H1 (cell line): ENCODE measurements at regions not wholly inside any gene's neighbourhood (a gene's known extent, or its start where the extent isn't known, plus 50 kb on each side); places are given as distances from the start of the nearest gene placed in this dataset.

Experiments
- CTCF ChIA-PET: fragments of 300-600 bp; sonication (Branson Sonifier 250); formaldehyde crosslinking; loops from one replicate; lab custom pipeline; 2021; ENCODE audit not compliant: partially characterized antibody; lab: Charles Lee
- POLR2A ChIA-PET: fragments of 300-600 bp; sonication (Branson Sonifier 250); formaldehyde crosslinking; loops from one replicate; lab custom pipeline; 2021; ENCODE audit warnings: inconsistent platforms; ENCODE audit not compliant: partially characterized antibody; lab: Charles Lee
- DNase-seq, 2 experiments: peaks; one replicate each; pipeline versions ENCODE4 v3.0.0 to v3.0.0-alpha.2; 2010 to 2022; ENCODE audit warnings: low spot score in 2 of 2, low read depth in 1 of 2, mixed read lengths in 1 of 2
- FAIRE-seq: peaks from 2 replicates; lab custom pipeline; 2011; peaks lifted over from hg19 to GRCh38; lab: Jason Lieb, UNC
- H2AFZ ChIP-seq: 2 replicates; pipeline ENCODE4 v1.8.1; 2012; ENCODE audit warnings: low read length, inconsistent platforms
- H2AK5ac ChIP-seq: 2 replicates; pipeline ENCODE4 v1.6.1; 2013; ENCODE audit warnings: low read depth, low read length
- H2BK120ac ChIP-seq: replicated peaks from 2 replicates; pipeline ENCODE3; 2013; ENCODE audit warnings: low read depth, low read length, inconsistent platforms
- H2BK12ac ChIP-seq: 2 replicates; pipeline ENCODE4 v1.6.1; 2013; ENCODE audit warnings: low read depth, low read length
- H2BK15ac ChIP-seq: 2 replicates; pipeline ENCODE4 v1.6.1; 2013; ENCODE audit warnings: low read length
- H2BK20ac ChIP-seq: 2 replicates; pipeline ENCODE4 v1.6.1; 2013; ENCODE audit warnings: low read length
- H2BK5ac ChIP-seq: 2 replicates; pipeline ENCODE4 v1.6.1; 2013; ENCODE audit warnings: low read depth, low read length
- H3K14ac ChIP-seq: 2 replicates; pipeline ENCODE4 v1.6.1; 2013; ENCODE audit warnings: inconsistent platforms; ENCODE audit not compliant: insufficient read length
- H3K18ac ChIP-seq: 2 replicates; pipeline ENCODE4 v1.6.1; 2013; ENCODE audit warnings: low read length; ENCODE audit errors: extremely low read depth
- H3K23ac ChIP-seq: 2 replicates; pipeline ENCODE4 v1.6.1; 2013; ENCODE audit warnings: inconsistent platforms; ENCODE audit not compliant: insufficient read length
- H3K23me2 ChIP-seq: 2 replicates; pipeline ENCODE4 v1.6.1; 2013; ENCODE audit warnings: low read depth, low read length
- H3K27ac ChIP-seq: 2 replicates; pipeline ENCODE4 v1.6.1; 2011; ENCODE audit warnings: low read depth, low read length, inconsistent platforms
- H3K27me3 ChIP-seq, 4 experiments: replicated peaks in 1 of 4; 1 replicate in 1 of 4; 2 replicates in 3 of 4; pipeline versions ENCODE4 v1.6.1 to v1.8.1; 2011 to 2013; ENCODE audit warnings: low read length in 3 of 4, mild to moderate bottlenecking in 3 of 4, inconsistent platforms in 2 of 4, mixed read lengths in 2 of 4, moderate library complexity in 1 of 4; ENCODE audit not compliant: control insufficient read depth in 3 of 4, insufficient read depth in 3 of 4; ENCODE audit errors: extremely low read depth in 1 of 4
- H3K36me3 ChIP-seq, 4 experiments: 2 replicates each; pipeline versions ENCODE4 v1.6.1 to v1.8.1; 2011 to 2013; ENCODE audit warnings: mild to moderate bottlenecking in 4 of 4, low read length in 3 of 4, moderate library complexity in 2 of 4, control low read depth in 1 of 4, inconsistent platforms in 1 of 4; ENCODE audit not compliant: insufficient read depth in 4 of 4, control insufficient read depth in 2 of 4
- H3K4ac ChIP-seq: replicated peaks from 2 replicates; pipeline ENCODE3; 2013; ENCODE audit warnings: low read length, low read depth, mixed read lengths, inconsistent platforms; ENCODE audit not compliant: insufficient read length
- H3K4me1 ChIP-seq, 4 experiments: replicated peaks in 1 of 4; 1 replicate in 1 of 4; 2 replicates in 3 of 4; pipeline versions ENCODE4 v1.6.1 to v1.8.1; 2011 to 2013; ENCODE audit warnings: low read length in 3 of 4, inconsistent platforms in 2 of 4, mixed read lengths in 1 of 4; ENCODE audit not compliant: insufficient read depth in 4 of 4, control insufficient read depth in 3 of 4
- H3K4me2 ChIP-seq, 2 experiments: 2 replicates each; pipeline versions ENCODE4 v1.6.1 to v1.8.1; 2011 to 2013; ENCODE audit warnings: low read depth in 2 of 2, low read length in 2 of 2, control low read depth in 1 of 2, inconsistent platforms in 1 of 2, mild to moderate bottlenecking in 1 of 2; ENCODE audit not compliant: insufficient read depth in 1 of 2
- H3K4me3 ChIP-seq, 4 experiments: fragments of 200-600, 300-600 bp in 1 of 4; sonication (generic), shearing (Covaris generic), sonication (Bioruptor Twin) in 1 of 4; 2 replicates each; pipeline versions ENCODE4 v1.5.1 to v1.8.1; 2011 to 2016; ENCODE audit warnings: low read length in 4 of 4, low read depth in 3 of 4, control low read depth in 2 of 4, inconsistent platforms in 2 of 4, mild to moderate bottlenecking in 2 of 4, mixed read lengths in 1 of 4, moderate library complexity in 1 of 4; ENCODE audit not compliant: insufficient read depth in 2 of 4; ENCODE audit errors: extremely low read depth in 1 of 4
- H3K56ac ChIP-seq: replicated peaks from 2 replicates; pipeline ENCODE3; 2013; ENCODE audit warnings: low read depth, mild to moderate bottlenecking, mixed read lengths, low read length, inconsistent platforms; ENCODE audit not compliant: insufficient read length
- H3K79me1 ChIP-seq: 2 replicates; pipeline ENCODE4 v1.6.1; 2013; ENCODE audit warnings: low read depth, low read length, control low read depth
- H3K79me2 ChIP-seq, 2 experiments: 2 replicates each; pipeline versions ENCODE4 v1.6.1 to v1.8.1; 2012 to 2013; ENCODE audit warnings: low read length in 2 of 2, mild to moderate bottlenecking in 2 of 2, inconsistent platforms in 1 of 2; ENCODE audit not compliant: insufficient read depth in 2 of 2, control insufficient read depth in 1 of 2
- H3K9ac ChIP-seq, 4 experiments: replicated peaks in 1 of 4; 1 replicate in 1 of 4; 2 replicates in 3 of 4; pipeline versions ENCODE4 v1.6.1 to v1.8.1; 2011 to 2013; ENCODE audit warnings: low read depth in 3 of 4, low read length in 3 of 4, control low read depth in 2 of 4, mild to moderate bottlenecking in 2 of 4, moderate library complexity in 2 of 4, inconsistent platforms in 1 of 4; ENCODE audit errors: extremely low read depth in 1 of 4
- H3K9me3 ChIP-seq, 2 experiments: 2 replicates each; pipeline versions ENCODE4 v1.6.1 to v1.8.1; 2012 to 2013; ENCODE audit warnings: mild to moderate bottlenecking in 2 of 2, moderate library complexity in 2 of 2, control low read depth in 1 of 2, inconsistent platforms in 1 of 2, low read depth in 1 of 2, low read length in 1 of 2, mixed read lengths in 1 of 2; ENCODE audit not compliant: insufficient read depth in 2 of 2
- H4K20me1 ChIP-seq, 2 experiments: replicated peaks in 1 of 2; 2 replicates each; pipeline versions ENCODE3 to v1.8.1; 2011 to 2013; ENCODE audit warnings: inconsistent platforms in 2 of 2, low read length in 2 of 2, mild to moderate bottlenecking in 1 of 2; ENCODE audit not compliant: insufficient read depth in 2 of 2, control insufficient read depth in 1 of 2
- H4K5ac ChIP-seq: 2 replicates; pipeline ENCODE4 v1.6.1; 2013; ENCODE audit warnings: low read length, low read depth, mixed read lengths, inconsistent platforms; ENCODE audit not compliant: insufficient read length
- H4K8ac ChIP-seq: 2 replicates; pipeline ENCODE4 v1.8.0; 2013; ENCODE audit warnings: mild to moderate bottlenecking, moderate library complexity, low read length, inconsistent platforms; ENCODE audit not compliant: insufficient read depth; ENCODE audit errors: extremely low read depth
- H4K91ac ChIP-seq: replicated peaks from 2 replicates; pipeline ENCODE3; 2013; ENCODE audit warnings: low read length, mixed read lengths, inconsistent platforms; ENCODE audit not compliant: insufficient read length
- EGR1 ChIP-seq: IDR thresholded peaks from 2 replicates; pipeline ENCODE4 v1.6.1; 2011; ENCODE audit warnings: low read depth, low read length, borderline replicate concordance
- GABPA ChIP-seq: IDR thresholded peaks from 2 replicates; pipeline ENCODE4 v1.6.1; 2011; ENCODE audit warnings: mild to moderate bottlenecking, low read length, moderate library complexity, borderline replicate concordance; ENCODE audit not compliant: insufficient read depth
- JUND ChIP-seq: IDR thresholded peaks from 2 replicates; pipeline ENCODE4 v1.6.1; 2011; ENCODE audit warnings: mild to moderate bottlenecking, improper control_type of control experiment, low read length
- MAFK ChIP-seq: IDR thresholded peaks from 2 replicates; pipeline ENCODE4 v1.6.1; 2012; ENCODE audit warnings: low read depth, mild to moderate bottlenecking, improper control_type of control experiment, low read length
- MAX ChIP-seq: IDR thresholded peaks from 2 replicates; pipeline ENCODE4 v1.6.1; 2012; ENCODE audit warnings: inconsistent platforms
- POLR2A ChIP-seq, 2 experiments: IDR thresholded peaks; 1 replicate in 1 of 2; 2 replicates in 1 of 2; pipeline ENCODE4 v1.6.1; 2011; ENCODE audit warnings: low read depth in 2 of 2, low read length in 2 of 2, mild to moderate bottlenecking in 2 of 2; ENCODE audit errors: control extremely low read depth in 1 of 2
- RNF2 ChIP-seq: fragments of 200-900, 300-1000 bp; sonication (generic); IDR thresholded peaks from 2 replicates; pipeline ENCODE4 v1.7.1; 2016; ENCODE audit warnings: borderline replicate concordance, low read depth, mild to moderate bottlenecking, antibody characterized with exemption, low read length; ENCODE audit not compliant: poor library complexity, severe bottlenecking; ENCODE audit errors: missing control alignments
- SIRT6 ChIP-seq: IDR thresholded peaks from one replicate; pipeline ENCODE4 v1.7.1; 2012; ENCODE audit warnings: low read length, inconsistent platforms
- TAF1 ChIP-seq: IDR thresholded peaks from 2 replicates; pipeline ENCODE4 v1.6.1; 2011; ENCODE audit warnings: mild to moderate bottlenecking, low read depth, low read length
- TAF7 ChIP-seq: optimal IDR thresholded peaks from 2 replicates; pipeline ENCODE3; 2011; ENCODE audit warnings: low read depth, mild to moderate bottlenecking, inconsistent platforms, low read length, moderate library complexity, borderline replicate concordance
- WGBS, 2 experiments: shearing (Covaris generic) in 1 of 2; methylation state at CpG; one replicate each; pipeline versions ENCODE4 v1.1.6 to v1.1.7; 2013 to 2015; ENCODE audit warnings: low lambda C conversion rate in 2 of 2, mixed read lengths in 2 of 2, inconsistent platforms in 1 of 2, low coverage in 1 of 2, missing lambda C conversion rate in 1 of 2; ENCODE audit not compliant: insufficient replicate concordance in 2 of 2, insufficient coverage in 1 of 2, insufficient read length in 1 of 2; ENCODE audit errors: extremely low coverage in 1 of 2, missing lambda C conversion rate in 1 of 2; 5-methylcytosine and 5-hydroxymethylcytosine counted together
- TF ChIP-seq, protein P1 (sequence below): IDR thresholded peaks from 2 replicates; pipeline ENCODE4 v1.6.1; 2011; ENCODE audit warnings: low read length, improper control_type of control experiment

GRCh38 chr10:131683941-131684340, 216.9 kb upstream of the PPP2R2D start:
- H4K8ac ChIP-seq = no peak overlapping the region
- FAIRE-seq = no peak
- H3K18ac ChIP-seq = no peak overlapping the region
- H3K79me1 ChIP-seq = peaks cover 3% of the 10 kb centered on the region; the same call in 1 of the 2 replicates
- H3K4me1 ChIP-seq = peaks cover 2 to 18% (median 7%) of the 10 kb centered on the region in 4 experiments; a peak in 6 of 7 replicates
- no peak overlapping the region for H3K4me3 ChIP-seq
- H3K79me2 ChIP-seq = no peaks in the 10 kb centered on the region
- no peak overlapping the region for H2BK120ac ChIP-seq
- no peaks in the 10 kb centered on the region for H3K27me3 ChIP-seq
- H4K91ac ChIP-seq = no peak overlapping the region
- TF ChIP-seq TAF7 = no peak
- TF ChIP-seq, protein P1, sequence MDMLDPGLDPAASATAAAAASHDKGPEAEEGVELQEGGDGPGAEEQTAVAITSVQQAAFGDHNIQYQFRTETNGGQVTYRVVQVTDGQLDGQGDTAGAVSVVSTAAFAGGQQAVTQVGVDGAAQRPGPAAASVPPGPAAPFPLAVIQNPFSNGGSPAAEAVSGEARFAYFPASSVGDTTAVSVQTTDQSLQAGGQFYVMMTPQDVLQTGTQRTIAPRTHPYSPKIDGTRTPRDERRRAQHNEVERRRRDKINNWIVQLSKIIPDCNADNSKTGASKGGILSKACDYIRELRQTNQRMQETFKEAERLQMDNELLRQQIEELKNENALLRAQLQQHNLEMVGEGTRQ = no peak
- no peak for TF ChIP-seq TAF1
- TF ChIP-seq JUND = no peak
- TF ChIP-seq MAX = no peak
- no peak for TF ChIP-seq GABPA
- TF ChIP-seq MAFK = no peak
- TF ChIP-seq SIRT6 = no peak
- no peak for TF ChIP-seq POLR2A (IDR thresholded peaks at IDR 0.05; ENCODE audit: control extremely low read depth in 1 of 2, low read depth in 2 of 2, low read length in 2 of 2)
- no peak for TF ChIP-seq RNF2
- TF ChIP-seq EGR1 = no peak
- TF ChIP-seq, all 59 proteins: peak for 0
- no peak overlapping the region for H3K9ac ChIP-seq
- H3K36me3 ChIP-seq = no peaks in the 10 kb centered on the region; a peak in 1 of 8 replicates
- POLR2A ChIA-PET = interaction anchor here (1.5 kb wide), 1 partner anchor 8 kb away, joined by 6 read pairs; no protein-coding TSS in a partner anchor
- H4K20me1 ChIP-seq = peaks cover 0 to 4% of the 10 kb centered on the region in 2 experiments
- H2AFZ ChIP-seq = no peak overlapping the region
- no peak overlapping the region for H3K23ac ChIP-seq
- H2BK5ac ChIP-seq = no peak overlapping the region
- CTCF ChIA-PET = interaction anchor here (0.5 to 1.3 kb wide), 3 partner anchors 14 to 73 kb away, joined by 3 to 4 read pairs (median 3); no protein-coding TSS in a partner anchor
- H2BK20ac ChIP-seq = no peak overlapping the region
- 89% methylated on average over 12 of the region's 12 CpGs; no CpG with 5 or more reads in 1 of the 2 experiments for WGBS, 2 experiments
- 0 out of 2 replicates have a peak overlapping the region, but pooled peaks have one; percentile 61 for H2BK15ac ChIP-seq
- no peaks in the 10 kb centered on the region for H3K9me3 ChIP-seq
- no peak overlapping the region for H4K5ac ChIP-seq
- H2BK12ac ChIP-seq = no peak overlapping the region
- H3K56ac ChIP-seq = no peak overlapping the region
- H2AK5ac ChIP-seq = no peak overlapping the region
- no peak overlapping the region for H3K14ac ChIP-seq
- peaks cover 8% of the 10 kb centered on the region; the same call in 1 of the 2 replicates for H3K23me2 ChIP-seq
- no peak overlapping the region for H3K4ac ChIP-seq
- no peak for DNase-seq
- no peak overlapping the region for H3K4me2 ChIP-seq
- H3K27ac ChIP-seq = no peak overlapping the region
